ENCODE measurements at regions not wholly inside any gene's neighbourhood (a gene's known extent, or its start where the extent isn't known, plus 50 kb on each side); places are given as distances from the start of the nearest gene placed in this dataset.
"Not testable (repeated sequence)": the region's sequence is repeated elsewhere in the genome, so short reads cannot be mapped to it uniquely, and the experiment has no call there.

DNA sequence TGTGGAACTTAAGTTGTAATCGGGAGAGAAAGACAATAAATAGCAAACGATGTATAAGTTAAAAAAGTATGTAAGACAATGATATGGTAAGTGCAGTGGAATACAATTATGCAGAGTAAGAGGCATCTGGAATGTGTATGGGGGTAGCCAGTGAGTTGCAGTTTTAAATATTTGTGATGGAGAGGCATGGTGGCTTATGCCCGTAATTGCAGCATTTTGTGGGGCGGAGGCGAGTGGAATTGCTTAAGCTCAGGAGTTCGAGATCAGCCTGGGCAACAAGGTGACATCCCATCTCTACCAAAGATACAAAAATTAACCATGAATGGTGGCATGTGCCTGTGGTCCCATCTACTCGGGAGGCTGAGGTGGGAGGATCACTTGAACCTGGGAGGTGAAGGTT, 52.5 kb upstream of the WDFY3 start:
- no peak for DNase-seq (ENCODE audit: low spot score)

GRCh38 chr4:85019411-85019810, 52.9 kb upstream of the WDFY3 start:
- no peak for DNase-seq (ENCODE audit: low spot score)

DNA sequence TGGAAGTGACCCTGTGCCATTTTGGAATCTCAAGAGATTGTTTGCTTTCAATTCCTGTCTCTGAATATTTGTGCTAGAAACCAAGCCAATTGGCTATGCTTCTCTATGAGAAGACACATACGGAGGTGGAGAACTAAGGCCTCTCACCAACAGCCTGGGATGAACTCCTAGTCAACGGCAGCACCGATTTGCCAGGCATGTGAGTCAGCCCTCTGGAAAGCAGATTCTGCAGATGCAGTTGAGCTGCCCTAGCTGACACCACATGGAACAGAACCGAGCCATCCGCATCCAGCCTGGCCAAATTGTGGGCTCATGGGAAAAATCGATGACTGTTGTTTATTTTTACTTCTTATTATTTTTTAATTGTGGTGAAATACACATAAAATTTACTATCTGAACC, 58.2 kb upstream of the WDFY3 start:
- DNase-seq (ENCODE audit: low spot score), result no peak

GRCh38 chr4:85028910-85029309, 62.4 kb upstream of the WDFY3 start:
- no peak for DNase-seq (ENCODE audit: low spot score)

GRCh38 chr4:85029453-85029852, 63.0 kb upstream of the WDFY3 start:
- no peak for DNase-seq (ENCODE audit: low spot score)

DNA sequence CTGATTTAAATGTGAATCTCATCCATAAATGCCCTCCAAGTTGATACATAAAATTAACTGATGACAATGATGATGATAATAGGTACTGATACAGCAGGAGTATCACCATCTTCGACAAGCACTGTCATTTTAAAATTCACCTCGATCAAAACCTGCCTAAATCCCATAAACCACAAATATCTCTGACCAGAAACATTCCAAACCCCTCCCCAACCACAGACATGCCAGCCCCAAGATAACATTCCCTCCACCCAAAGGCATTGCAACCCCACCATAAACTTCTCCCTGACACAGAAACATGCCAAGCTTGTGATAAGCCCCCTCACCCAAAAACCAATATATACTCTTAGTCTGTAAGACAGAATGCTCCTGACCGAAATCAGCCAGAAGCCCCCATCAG, 63.7 kb upstream of the WDFY3 start:
- DNase-seq (ENCODE audit: low spot score), result no peak

DNA sequence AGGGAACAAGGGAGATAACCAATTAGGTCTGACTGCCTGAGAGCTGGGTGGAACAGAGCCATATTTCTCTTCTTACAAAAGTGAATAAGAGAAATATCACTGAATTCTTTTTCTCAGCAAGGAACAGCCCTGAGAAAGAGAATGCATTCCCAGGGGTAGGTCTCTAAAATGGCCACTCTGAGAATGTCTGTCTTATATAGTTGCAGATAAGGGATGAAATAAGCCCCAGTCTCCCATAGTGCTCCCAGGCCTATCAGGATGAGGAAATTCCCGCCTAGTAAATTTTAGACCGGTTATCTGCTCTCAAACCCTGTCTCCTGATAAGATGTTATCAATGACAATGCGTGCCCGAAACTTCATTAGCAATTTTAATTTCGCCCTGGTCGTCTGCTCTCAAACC, 67.3 kb upstream of the WDFY3 start:
- not testable (repeated sequence) for DNase-seq (ENCODE audit: low spot score)

DNA sequence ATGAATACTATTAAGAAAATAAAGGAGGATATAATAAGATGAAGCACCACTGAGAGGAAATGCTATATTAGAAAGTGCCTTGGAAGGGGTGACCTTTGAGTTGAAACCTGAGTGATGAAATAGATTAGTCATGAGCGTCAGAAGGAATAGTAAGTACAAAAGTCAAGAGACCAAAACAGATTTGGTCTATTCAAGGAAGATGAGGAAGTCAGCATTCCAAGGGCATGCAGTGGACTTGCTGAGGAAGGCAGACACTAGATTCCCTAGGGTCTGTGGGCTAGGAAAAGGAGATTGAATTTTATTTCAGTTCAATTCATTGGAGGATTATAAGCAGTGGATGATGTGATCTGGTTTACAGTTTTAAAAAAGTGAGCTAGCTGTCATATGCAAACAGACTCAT, 73.0 kb upstream of the WDFY3 start:
- no peak for DNase-seq (ENCODE audit: low spot score)

DNA sequence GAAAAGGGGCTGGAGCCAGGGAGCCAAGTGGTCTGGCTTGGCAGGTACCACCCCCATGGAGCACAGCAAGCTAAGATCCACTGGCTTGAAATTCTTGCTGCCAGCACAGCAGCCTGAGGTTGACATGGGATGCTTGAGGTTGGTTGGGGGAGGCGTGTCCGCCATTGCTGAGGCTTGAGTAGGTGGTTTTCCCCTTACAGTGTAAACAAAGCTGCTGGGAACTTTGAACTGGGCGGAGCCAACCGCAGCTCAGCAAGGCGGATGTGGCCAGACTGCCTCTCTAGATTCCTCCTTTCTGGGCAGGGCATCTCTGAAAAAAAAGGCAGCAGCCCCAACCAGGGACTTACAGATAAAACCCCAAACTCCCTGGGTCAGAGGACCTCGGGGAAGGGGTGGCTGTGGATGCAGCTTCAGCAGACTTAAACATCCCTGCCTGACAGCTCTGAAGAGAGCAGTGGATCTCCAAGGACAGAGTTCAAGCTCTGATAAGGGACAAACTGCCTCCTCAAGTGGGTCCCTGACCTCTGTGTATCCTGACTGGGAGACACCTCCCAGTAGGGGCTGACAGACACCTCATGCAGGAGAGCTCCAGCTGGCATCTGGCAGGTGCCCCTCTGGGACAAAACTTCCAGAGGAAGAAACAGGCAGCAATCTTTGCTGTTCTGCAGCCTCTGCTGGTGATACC, 77.5 kb upstream of the WDFY3 start:
- DNase-seq (ENCODE audit: low spot score), result not testable (repeated sequence)

- DNase-seq (ENCODE audit: low spot score), result no peak
These were observed 84.2 kb upstream of the WDFY3 start for GRCh38 chr4:85050736-85051135.

GRCh38 chr4:85051526-85051925, 85.0 kb upstream of the WDFY3 start:
- DNase-seq (ENCODE audit: low spot score), result no peak

GRCh38 chr4:85054925-85055324, 88.4 kb upstream of the WDFY3 start:
- not testable (repeated sequence) for DNase-seq (ENCODE audit: low spot score)

DNA sequence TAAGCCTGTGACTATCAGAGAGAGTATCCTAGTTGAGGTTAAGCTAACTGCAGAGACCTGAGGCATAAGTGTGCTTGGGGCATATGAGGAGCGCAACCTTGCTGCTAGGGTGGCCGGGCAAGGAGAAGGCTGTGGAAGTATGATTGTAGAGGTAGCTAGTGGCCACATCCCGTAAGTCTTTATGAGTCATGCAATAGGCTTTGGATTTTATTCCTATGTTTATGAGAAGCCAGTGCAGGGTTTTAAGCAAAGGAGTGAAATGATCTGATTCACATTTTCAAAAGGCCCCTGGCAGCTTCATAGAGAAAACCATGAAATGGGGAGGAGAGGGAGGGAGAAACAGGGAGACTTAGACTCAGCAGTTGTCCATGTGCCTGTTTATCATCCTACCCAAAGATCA, 92.1 kb upstream of the WDFY3 start:
- no peak for DNase-seq (ENCODE audit: low spot score)

DNA sequence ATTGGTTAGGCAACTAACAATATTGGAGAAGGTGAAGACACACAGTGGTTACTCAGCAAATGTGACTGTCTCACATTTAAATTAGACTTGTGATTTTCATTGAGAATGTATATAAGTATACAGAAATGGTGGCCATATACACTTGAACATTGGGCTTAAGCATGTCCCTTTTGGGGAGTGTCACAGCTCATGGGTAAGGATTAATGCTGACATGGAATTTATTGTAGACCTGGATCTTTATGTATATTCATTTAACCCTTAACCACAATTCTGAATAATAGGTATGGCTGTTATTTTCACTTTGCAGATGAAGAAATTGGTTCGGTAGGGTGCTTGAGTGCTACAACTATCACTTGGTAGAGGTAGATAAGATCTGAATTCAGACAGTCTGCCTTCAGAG, 95.5 kb upstream of the WDFY3 start:
- no peak for DNase-seq (ENCODE audit: low spot score)

DNA sequence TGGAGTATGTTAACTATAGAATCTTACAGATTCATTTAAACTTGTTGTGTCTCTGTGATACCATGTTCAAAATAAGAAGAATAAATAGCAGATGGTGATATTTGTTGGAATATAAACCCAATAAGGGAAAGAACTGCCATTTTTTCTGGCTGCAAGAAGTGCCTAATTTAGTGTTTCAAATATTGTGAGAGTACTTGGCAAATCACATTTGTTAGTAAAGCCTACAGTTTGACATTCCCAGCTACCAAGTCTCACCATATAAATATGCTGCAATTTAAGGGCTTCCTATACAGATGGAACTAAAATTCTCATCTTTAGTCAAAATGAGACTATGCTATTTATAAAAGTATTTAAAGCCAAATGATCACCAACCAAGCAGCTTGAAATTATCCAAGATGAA, 96.0 kb upstream of the WDFY3 start:
- DNase-seq (ENCODE audit: low spot score), result no peak

DNA sequence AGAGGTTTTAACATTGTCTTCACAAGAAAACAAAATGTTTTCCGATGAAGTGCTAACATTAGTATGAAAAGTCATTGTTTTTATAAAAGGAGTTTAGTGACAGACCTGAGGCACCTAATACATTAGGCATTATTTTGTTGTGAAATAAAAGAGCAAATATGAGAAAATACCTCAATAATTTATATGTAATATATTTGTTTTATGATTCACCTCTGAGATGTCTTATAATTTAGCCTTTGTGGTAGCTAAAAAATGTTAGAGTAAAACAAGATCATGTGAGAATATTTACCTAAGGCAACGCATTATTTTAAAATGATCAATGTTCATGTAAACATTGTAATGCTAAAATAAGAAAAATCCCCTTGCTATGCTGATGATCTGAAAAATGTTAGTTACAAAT, 100.9 kb upstream of the WDFY3 start:
- DNase-seq (ENCODE audit: low spot score), result no peak

GRCh38 chr4:85078016-85078415, 111.5 kb upstream of the WDFY3 start:
- DNase-seq (ENCODE audit: low spot score), result no peak

DNA sequence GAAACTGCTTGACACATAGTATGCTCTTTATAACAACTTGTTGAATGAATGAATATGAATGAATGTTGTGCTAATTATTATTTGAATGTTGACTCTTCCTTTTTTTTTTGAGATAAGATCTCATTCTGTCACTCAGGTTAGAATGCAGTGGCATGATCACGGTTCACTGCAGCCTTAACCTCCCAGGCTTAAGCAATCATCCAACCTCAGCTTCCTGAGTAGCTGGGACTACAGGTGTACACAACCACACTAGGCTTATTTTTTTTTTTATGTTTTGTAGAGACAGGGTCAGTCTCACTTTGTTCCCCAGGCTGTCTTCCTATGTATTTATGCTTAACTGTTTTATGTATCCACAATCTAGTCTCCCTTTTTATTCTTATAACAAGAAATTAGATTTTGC, 114.7 kb upstream of the WDFY3 start:
- DNase-seq (ENCODE audit: low spot score), result no peak

DNA sequence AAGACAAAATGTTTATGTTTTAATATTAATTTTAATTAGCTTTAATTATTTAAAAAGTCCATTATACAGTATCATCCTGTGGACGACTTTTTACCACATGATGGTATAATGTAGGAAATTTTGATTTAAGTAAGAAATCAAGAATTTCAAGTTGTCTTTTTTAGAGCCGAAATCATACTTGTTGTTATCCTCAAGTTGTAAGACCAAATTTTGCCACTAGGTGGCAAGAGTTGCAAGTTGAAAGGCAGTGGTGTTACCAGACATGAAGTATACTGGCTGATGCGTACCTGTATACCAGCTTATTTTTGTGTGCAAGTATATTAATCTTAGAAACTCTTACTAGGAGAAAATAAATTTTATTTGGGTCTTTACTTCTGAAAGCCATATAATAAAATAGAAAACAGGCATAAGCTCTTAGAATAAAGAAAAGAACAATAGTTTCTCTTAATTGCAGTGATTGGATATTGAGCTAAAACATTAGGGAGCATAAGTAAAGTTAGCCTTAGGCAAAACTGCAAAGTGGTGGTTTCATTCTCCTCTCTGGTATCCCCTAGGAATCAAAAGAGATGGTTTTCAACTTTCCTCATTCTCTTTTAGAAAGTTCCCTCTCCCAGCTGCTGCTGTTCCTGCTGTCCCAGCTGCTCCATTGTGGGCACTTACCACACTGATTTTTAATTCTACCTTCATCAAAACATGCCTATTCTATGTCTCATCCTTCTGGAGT, 118.0 kb upstream of the WDFY3 start:
- DNase-seq (ENCODE audit: low spot score), result peak; percentile 13

GRCh38 chr4:85086721-85087120, 120.2 kb upstream of the WDFY3 start:
- no peak for DNase-seq (ENCODE audit: low spot score)

- no peak for DNase-seq (ENCODE audit: low spot score)
These were observed 126.0 kb upstream of the WDFY3 start for GRCh38 chr4:85092536-85092935.

DNA sequence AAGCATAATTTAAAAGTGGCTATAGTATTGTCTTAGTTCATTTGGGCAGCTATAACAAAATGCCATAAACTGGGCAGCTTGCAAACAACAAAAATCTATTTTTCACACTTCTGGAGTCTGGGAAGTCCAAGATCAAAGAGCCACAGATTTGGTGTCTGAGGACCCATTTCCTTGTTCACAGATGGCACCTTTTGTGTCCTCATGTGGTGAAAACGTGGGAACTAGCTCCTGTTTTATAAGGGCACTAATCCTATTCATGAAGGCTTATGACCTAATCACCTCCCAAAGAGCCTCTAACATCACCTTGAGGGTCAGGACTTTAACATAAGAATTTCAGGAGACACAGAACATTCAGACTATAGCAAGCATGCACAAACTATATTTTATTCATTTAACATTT, 126.5 kb upstream of the WDFY3 start:
- DNase-seq (ENCODE audit: low spot score), result no peak

DNA sequence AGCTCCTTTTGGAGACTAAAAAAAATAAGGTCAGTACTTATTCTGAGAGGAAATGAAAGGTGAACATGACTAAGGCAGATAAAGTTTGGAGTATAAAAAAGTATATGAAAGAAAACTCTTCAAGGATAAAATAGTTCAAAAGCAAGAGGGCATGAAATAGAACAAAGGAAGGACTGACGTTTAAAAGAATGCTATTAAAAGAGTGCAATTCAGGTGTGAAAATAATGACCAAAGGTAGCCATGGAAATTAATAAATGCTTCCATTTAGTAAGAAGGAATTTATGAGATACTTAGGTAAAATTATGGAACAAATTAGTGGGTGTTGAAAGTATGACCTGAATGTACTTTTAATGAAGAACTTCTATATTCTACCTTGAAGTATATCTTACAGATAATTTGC, 128.2 kb upstream of the WDFY3 start:
- no peak for DNase-seq (ENCODE audit: low spot score)

DNA sequence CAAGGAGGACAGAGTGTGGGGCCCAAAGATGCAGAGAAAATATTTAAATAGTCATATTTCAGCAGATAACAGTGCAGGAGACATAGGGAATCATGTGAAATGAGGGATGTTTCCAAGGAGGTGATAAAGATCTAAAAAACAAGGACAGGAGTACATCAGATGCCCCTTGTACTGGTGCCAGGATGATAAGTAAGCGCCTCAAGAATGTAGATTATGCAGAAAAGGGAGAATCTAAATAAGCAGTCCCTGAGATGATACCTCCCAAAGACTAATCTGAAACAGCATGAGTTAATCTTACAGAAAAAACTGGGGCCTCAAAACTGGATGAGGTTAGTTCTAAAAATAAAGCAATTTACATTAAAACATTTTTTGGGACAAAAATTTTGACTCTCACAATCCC, 136.1 kb upstream of the WDFY3 start:
- DNase-seq (ENCODE audit: low spot score), result no peak
